HG03432 (cell line): ENCODE measurements at regions not wholly inside any gene's neighbourhood (a gene's known extent, or its start where the extent isn't known, plus 50 kb on each side); places are given as distances from the start of the nearest gene placed in this dataset.

Source experiments
- ATAC-seq: cut with Tn5 transposase; IDR thresholded peaks from one replicate; pipeline ENCODE4 v1.9.1; 2021; ENCODE audit warnings: mild to moderate bottlenecking, moderate library complexity; ENCODE audit not compliant: unreplicated experiment

DNA sequence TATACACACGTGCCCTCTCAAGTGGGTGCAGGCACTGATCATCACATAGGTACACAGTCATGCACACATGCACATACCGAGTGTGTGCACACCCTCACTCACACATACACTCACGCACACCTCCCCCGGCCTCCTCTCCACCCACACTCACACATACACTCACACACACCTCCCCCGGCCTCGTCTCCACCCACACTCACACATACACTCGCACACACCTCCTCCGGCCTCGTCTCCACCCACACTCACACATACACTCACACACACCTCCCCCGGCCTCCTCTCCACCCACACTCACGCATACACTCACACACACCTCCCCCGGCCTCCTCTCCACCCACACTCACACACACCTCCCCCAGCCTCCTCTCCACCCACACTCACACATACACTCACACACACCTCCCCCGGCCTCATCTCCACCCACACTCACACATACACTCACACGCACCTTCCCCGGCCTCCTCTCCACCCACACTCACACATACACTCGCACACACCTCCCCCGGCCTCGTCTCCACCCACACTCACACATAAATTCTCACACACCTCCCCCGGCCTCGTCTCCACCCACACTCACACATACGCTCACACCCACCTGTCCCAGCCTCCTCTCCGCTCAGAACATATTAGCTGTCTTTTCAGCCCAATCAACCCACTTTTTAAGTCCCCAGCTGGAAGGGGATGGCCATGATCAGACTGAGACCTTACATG lies 105.2 kb upstream of the VSTM2B start:
- ATAC-seq: no peak

DNA sequence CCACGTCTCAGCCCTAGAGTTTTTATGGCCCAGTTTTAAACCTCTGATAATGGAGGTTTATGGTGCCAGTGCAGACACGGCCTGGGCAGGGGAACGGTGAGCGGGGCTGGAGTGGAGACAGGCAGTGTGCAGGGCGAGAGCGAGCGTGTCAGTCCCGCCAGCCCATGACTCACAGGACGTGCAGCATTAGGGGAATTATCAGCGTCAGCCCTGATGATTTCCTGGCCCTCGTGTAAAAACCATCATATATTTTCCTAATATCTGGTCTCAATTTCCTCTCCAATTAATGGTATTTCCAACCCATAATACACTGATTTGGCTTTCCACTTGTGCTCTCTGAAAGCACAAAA lies 104.6 kb upstream of the VSTM2B start:
- ATAC-seq: no peak

DNA sequence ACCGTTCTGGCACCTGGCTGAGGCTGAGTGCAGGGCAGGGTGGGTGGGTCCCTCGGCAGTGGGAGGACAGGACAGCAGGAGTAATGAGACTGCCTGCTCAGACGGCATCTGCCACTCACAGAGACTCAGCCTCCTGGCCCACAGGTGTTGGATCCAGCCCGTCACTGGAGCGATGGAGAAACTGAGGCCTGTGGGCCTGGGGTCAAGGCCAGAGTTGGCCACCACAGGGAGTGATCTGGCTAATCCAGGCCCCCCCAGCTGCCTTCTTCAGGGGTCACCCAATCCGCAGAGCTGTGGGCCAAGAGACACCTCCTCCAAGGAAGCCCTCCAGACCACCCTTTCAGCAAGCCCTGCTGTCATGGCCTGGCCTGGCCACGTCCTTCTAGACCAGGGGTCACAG lies 103.7 kb upstream of the VSTM2B start:
- no peak for ATAC-seq

DNA sequence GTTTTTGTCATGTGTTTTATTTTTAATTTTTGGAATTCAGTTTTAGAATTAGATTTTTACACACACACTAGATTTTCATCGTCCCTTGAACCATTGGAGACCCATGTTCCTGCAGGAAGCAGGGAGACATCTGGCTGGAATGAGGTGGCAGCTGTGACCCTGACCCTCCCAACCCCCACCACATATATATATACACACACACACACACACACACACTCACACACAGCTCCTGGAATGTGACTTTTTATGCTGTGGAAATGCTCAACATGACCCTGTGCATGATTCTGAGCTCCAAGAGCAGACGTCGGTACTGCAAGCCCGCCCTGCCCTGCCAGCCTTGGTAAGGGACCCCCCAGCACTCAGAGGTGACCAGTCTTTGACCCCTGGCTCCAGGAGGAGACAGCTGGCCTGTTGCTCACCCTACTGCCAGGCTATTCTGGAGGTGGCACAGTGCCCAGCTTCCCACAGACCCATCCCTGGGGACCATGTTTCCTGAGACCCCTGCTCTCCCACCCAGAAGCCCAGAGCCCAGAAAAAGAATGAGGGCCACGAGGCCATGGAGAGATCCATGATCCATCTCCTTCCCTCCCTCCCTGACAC lies 103.2 kb upstream of the VSTM2B start:
- ATAC-seq: no peak

DNA sequence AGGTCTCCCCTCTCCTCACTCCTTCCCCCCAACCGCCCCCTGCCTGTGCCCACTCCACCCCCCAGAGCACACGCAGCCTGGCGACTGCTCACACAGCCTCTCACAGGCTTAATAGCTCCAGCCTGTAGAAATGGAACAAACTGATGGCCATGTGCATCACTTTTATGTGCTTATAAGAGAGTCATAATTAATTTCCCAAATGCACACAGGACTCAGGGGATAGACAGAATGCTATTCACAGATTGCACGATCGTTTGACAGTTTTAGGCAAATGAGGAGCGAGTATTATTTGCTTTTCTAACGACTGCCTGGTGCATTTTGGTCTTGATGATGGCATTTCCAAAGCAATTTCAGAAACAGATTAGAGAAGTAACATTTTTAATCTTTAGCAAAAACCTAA lies 97.7 kb upstream of the VSTM2B start:
- no peak for ATAC-seq

DNA sequence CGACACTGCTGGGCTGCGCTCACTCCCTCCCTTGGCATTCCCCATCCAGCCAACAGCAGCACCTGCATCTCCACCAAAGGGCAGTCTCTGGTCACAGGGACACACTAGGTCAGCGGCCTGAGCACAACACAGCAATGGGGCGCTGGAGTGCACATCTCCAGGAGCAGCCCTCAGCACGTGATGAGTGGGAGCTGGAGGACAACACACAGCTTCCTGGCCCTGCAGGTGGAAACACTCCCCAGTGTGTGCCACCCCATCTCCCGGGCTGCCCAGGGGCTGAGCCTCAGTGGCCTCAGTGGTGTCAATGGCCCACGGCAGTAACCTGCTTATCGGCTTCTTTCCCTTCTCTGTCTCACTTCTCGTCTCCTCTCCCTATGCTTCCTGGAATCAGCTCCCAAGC lies 96.8 kb upstream of the VSTM2B start:
- ATAC-seq: no peak

DNA sequence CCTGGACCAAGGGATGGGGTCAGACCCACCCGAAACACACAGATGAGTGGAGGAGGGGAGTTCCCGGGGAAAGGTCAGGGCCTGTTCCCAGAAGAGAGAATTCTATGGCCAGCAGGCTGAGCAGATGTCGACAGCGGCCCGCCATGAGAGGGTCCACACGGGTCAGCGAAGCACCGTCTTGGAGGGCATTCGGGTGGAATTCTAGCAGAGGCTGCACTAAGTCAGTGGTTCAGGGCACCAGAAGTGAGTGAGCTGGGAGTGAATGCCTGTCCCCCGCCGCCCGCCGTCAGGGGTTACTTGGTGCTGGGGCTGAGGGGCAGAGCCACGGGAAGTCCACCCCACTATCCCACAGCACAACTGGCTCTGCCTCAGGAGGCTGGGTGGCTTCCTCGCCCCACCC lies 96.2 kb upstream of the VSTM2B start:
- no peak for ATAC-seq

DNA sequence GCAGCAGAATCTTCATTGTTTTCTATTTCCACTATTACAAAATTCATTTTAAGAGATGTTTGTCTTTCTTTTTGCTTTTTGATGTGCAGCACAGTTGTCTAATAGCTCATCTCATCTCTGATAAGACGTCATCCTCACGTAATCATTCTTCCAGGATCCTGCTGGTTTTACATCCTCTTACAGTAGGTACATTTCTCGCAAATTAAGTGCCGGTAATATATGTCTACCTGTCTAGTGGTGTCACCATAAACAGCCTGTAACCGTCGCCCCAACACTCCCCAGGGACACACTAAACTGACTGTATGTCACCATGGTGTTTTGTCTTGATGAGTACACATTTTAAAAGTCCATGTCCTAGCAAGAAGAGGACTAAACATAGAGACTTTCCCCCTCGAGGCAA lies 94.5 kb upstream of the VSTM2B start:
- no peak for ATAC-seq

DNA sequence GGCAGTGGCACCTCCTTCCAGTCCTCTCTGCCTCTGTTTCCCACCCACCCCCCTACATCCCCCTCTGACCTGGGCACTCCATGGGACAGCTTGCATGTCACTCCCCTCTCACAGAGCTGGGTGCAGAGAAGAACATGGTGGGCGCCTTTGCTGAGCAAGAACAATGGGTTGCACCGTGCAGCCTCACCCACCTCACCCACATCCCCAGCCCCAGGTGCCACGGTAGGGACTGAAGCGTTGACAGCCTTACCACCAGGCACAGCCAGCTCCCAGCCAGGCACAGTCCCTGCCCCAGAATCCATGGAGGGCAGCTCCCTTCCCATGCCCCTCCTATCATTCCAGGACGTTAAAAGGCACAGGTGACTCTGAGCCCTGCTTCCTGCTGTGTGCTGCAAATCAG lies 93.1 kb upstream of the VSTM2B start:
- ATAC-seq: no peak

DNA sequence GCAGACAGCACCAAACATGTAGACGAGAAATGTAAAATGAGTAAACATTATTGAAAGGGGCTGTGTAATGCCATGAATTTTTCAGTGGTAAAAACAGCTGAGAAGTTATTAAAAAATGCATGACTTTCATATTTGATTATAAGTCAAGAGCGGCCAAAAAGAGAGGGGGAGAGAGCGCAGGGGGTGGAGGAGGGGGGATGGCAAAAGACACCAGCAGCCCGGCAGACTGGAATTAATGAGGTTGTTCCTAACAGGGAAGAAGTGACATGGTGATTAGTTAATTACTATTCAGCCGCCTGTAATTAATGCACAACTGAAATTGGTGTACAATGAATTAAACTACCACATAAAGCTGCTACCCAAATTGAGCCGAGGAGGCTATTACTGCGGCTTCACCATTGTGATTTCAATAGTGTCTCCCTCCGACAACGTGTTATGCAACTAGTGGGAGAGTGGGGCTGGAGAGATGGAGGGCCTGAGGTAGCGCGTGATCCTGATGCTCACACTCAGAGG lies 89.1 kb upstream of the VSTM2B start:
- no peak for ATAC-seq

DNA sequence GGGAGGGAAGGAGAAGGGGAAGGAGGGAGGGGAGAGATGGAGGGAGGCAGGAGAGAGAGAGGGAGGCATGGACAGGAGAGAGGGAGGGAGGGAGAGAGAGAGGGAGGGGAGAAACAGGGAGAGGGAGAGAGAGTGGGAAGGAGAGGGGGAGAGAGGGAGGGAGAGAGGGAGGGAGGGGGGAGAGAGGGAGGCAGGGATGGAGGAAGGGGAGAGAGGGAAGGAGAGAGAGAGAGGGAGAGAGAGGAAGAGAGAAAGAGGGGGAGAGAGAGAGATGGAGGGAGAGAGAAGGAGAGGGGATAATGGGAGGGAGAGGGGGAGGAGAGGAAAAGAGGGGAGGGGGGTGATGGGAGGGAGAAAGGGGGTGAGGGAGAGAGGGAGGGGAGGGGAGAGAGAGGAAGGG lies 86.8 kb upstream of the VSTM2B start:
- no peak for ATAC-seq

DNA sequence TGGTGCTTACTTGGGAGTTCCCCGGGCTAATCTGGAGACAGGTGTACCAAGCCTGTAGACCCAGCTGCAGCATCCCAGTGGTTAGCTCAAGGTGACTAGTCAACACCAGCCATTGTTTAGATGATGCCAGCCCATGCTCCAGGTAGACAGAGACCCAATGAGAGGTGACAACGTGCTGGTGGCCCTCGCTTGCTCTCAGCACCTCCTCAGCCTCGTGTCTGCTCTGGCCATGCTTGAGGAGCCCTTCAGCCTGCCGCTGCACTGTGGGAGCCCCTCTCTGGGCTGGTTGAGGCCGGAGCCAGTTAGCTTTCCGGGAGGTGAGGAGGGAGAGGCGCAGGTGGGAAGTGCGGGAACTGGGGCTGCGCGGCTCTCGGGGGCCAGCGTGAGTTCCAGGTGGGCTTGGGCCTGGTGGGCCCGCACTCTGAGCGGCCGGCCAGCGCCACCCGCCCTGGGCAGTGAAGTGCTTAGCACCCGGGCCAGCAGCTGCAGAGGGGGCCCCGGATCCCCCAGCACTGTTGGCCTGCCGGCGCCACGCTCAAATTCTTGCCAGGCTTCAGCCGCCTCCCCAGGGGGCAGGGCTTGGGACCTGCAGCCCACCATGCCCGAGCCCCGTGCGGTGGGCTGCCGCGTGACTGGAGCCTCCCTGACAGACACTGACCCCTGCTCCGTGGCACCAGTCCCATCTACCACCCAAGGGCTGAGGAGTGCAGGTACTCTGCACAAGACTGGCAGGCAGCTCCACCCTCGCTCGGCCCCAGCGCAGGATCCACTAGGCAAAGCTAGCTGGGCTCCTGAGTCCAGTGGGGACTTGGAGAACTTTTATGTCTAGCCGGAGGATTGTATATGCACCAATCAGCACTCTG lies 85.9 kb upstream of the VSTM2B start:
- ATAC-seq: no peak

DNA sequence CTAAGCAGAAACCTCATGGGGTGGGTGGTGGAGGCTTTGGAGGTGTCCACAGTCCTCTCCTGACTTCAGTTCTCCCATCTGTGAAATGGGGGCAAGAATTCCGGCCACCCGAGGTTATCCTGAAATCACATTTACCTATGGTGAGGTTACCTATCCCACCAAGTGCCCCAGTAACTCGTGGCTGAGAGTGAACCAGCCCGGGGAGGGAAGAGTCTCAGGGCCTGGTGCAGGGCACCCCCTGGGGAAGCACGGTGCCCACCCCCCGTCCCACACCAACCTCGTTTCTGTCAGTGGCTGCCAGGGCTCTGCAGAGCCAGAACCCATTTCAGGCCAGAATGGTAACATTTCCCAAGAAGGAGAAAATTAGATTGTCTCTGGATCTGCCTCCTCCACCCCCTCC lies 83.7 kb upstream of the VSTM2B start:
- ATAC-seq: no peak

DNA sequence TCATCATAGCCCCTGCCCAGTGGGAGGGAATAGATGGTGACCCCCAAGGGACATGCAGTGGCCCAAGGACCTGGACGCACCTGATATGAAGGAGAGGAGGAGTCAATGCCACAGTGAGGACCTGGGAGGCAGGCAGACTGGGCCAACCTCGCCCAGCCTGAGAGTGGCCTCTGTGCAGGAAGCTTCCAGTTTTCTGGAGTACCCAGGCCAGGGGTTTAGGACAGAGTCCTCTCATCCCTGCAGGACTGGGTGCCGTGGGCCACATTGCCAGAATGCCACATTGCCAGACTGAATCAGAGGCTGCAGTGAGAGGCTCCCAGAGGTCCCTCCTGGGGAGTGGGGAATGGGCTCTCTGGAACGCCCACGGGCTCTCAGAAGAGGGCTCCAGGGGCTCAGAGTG lies 82.9 kb upstream of the VSTM2B start:
- ATAC-seq: no peak

DNA sequence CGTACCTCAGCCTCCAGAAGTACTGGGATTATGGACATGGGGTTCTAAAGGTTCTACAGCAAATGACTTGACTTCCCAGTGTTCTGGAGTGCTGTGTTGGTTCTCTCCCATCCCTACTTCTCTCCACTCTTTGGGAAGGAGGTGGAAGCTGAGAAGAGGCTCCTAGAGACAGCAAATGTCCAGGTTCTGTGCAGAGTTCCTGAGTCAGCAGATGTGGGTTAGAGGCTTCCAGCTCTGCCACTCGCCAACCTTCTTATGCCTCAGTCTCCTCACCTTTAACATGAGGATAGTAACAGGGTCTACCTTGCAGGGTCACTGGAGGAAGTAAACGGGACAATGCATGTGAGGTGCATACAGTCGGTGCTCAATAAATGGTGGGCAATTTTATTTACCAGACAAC lies 80.5 kb upstream of the VSTM2B start:
- no peak for ATAC-seq

DNA sequence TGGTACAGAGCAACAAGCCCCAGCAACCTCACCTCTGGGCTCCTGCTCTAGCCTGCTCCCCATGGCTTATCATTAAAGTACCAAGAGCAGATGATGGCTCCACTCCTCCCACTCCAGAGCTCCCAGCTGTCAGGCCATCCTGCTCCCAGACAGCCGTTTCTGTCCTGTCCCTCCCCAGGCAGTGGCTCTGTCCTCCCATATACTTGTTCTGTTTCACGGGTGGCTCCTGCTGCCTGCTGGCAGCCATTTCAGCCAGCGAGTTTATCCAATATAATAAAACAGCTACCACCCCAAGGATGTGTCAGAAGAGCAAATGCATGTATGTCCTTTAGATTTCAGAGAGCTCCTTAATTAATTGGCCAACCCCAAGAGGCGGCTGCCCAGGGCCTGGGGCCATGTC lies 79.4 kb upstream of the VSTM2B start:
- no peak for ATAC-seq

DNA sequence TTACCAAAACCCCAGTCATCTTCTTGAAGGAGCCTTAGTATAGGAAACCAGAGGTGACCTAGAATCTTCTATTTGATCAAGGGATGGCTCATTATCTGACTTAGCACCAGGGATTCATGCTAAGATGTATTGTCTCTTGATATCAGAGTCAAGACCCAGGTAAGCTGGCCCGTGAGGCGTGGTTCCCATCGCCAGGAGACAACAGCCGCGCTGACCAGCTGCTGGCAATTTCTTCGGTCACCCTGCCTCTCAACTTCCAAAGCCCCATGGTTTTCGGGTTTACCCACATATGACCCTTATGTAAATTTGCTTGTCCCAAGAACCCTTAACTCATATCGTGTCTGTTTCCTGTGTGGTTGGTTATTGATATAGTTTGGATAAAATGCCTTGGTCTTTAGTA lies 77.7 kb upstream of the VSTM2B start:
- ATAC-seq: no peak

DNA sequence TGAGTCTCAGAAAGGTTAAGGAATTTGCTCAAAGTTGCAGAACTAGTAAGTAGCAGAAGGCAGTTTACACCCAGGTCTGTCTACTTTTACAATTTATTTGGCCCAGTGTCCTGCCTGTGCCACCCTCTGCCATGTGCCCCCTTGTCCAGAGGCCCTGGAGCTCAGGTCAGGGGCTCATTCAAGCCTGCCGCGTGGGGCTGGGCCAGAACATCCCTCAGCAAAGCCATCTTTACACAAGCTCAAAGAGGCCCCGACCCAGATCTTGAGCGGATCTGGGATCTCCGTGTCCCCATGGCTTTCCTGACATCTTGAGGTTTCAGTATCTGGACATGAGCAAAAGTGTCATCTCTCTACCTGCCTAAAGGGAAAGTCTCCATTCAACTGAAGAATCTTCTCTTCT lies 76.4 kb upstream of the VSTM2B start:
- ATAC-seq: no peak

DNA sequence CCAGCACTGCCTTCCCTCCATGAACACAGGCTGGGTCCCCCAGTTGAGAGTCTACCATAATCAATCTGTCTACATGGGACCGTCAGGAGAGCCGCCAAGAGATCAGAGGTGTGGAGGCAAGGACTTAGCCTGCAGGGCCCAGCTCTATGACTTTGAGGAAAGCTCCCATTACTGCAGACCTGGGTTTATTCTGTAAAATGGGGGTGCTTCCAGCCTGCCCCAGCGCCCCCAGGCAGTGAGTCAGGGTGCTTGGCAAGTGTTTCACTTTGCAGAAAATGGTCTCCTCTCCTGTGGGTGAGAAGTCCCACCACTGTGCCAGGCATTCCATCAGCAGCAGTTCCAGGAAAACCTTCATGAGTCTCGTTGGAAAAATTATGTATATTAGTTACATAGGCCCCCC lies 75.5 kb upstream of the VSTM2B start:
- ATAC-seq: no peak

DNA sequence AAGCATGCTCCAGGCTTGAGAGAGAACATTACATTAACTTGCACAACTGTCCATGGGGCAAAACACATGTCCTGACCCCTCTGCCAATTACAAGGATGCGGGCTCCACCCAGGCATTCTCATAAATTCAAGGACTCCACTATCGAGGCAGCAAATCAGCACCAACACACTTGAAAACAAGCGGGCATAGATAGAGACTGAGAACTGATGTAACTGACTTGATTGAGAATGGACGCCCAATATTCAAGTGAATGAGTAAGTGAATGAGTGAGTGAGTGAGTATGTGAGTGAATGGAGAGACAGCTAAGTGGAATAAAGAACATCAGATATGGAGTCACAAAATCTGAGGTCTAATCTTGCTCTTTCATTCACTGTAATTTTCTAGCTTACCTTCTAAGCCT lies 75.0 kb upstream of the VSTM2B start:
- ATAC-seq: no peak

DNA sequence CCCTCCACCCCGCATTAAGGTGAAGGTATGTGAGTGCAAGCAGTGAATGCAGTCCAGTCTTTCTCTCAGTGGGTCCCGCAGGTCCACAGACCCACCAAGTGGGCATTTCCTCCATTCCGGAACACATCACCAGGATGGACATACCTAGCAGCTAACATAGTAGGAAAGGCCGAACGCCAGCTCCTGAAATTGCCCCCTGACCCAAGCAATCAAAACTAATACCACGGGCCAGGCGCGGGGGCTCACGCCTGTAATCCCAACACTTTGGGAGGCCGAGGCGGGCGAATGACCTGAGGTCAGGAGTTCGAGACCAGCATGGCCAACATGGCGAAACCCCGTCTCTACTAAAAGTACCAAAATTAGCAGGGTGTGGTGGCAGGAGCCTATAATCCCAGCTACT lies 71.7 kb upstream of the VSTM2B start:
- ATAC-seq: no peak

DNA sequence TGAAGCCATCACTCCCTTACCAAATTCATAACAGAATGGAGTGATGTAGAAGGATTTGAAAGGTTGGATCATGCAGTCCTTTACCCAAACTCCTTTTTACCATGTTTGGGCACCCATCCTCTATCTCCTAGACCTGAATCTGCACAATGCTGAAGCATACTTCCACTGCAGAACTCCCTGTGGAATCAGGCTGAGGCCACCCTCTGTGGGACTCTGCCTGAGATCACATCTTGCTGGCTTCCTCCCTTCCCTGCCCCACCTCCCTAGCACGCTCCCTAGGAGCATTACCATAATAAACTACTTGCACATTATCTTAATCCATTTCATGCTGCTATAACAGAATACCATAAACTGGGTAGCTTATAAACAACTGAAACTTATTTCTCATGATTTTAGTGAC lies 68.4 kb upstream of the VSTM2B start:
- ATAC-seq: no peak
